UCSD-AML1 (cell line): ENCODE measurements at regions not wholly inside any gene's neighbourhood (a gene's known extent, or its start where the extent isn't known, plus 50 kb on each side); places are given as distances from the start of the nearest gene placed in this dataset.

Experiments
- DNase-seq: peaks from one replicate; lab custom pipeline; 2025; ENCODE audit not compliant: unreplicated experiment; lab: John Stamatoyannopoulos, UW

GRCh38 chr2:172200495-172201085 is 97.9 kb upstream of the DLX2 start:
- no peak for DNase-seq

GRCh38 chr2:172204309-172204708 is 101.6 kb upstream of the DLX2 start:
- no peak for DNase-seq

GRCh38 chr2:172204762-172205161 is 102.1 kb upstream of the DLX2 start:
- DNase-seq, result no peak

- DNase-seq, result no peak
Measured at GRCh38 chr2:172205292-172205691, 102.6 kb upstream of the DLX2 start.

- no peak for DNase-seq
Measured at GRCh38 chr2:172207911-172208310, 105.2 kb upstream of the DLX2 start.

- no peak for DNase-seq
Measured at GRCh38 chr2:172208791-172209325, 106.2 kb upstream of the DLX2 start.

- DNase-seq, result no peak
Measured at GRCh38 chr2:172210599-172210998, 107.9 kb upstream of the DLX2 start.

- no peak for DNase-seq
Measured at GRCh38 chr2:172211512-172211911, 108.8 kb upstream of the DLX2 start.

GRCh38 chr2:172213116-172213860 is 110.6 kb upstream of the DLX2 start:
- DNase-seq, result no peak

- no peak for DNase-seq
Measured at GRCh38 chr2:172214252-172214651, 111.6 kb upstream of the DLX2 start.

- DNase-seq, result no peak
Measured at GRCh38 chr2:172215172-172215935, 112.7 kb upstream of the DLX2 start.

GRCh38 chr2:172215936-172216335 is 113.2 kb upstream of the DLX2 start:
- DNase-seq, result no peak

- DNase-seq, result no peak
Measured at GRCh38 chr2:172216477-172216876, 113.8 kb upstream of the DLX2 start.

GRCh38 chr2:172219201-172219600 is 116.5 kb upstream of the DLX2 start:
- no peak for DNase-seq

GRCh38 chr2:172220121-172220520 is 117.4 kb upstream of the DLX2 start:
- DNase-seq, result no peak

GRCh38 chr2:172223601-172224054 is 120.9 kb upstream of the DLX2 start:
- DNase-seq, result no peak

- DNase-seq, result no peak
Measured at GRCh38 chr2:172225786-172226185, 123.1 kb upstream of the DLX2 start.

- no peak for DNase-seq
Measured at GRCh38 chr2:172226244-172227061, 123.8 kb upstream of the DLX2 start.

- DNase-seq, result no peak
Measured at GRCh38 chr2:172227719-172228118, 125.0 kb upstream of the DLX2 start.

- no peak for DNase-seq
Measured at GRCh38 chr2:172228177-172228808, 125.6 kb upstream of the DLX2 start.
